DND-41 (cell line): ENCODE measurements at regions not wholly inside any gene's neighbourhood (a gene's known extent, or its start where the extent isn't known, plus 50 kb on each side); places are given as distances from the start of the nearest gene placed in this dataset.

Experiments used
- ATAC-seq: fragments of 200-7000 bp; cut with Tn5 transposase; 3 replicates; pipeline ENCODE4 v1.9.1; 2021; ENCODE audit warnings: low read depth; ENCODE audit not compliant: insufficient read depth
- DNase-seq: peaks from one replicate; pipeline ENCODE4 v3.0.0-alpha.2; 2020
- H2AFZ ChIP-seq: 2 replicates; pipeline ENCODE4 v1.6.0; 2012; ENCODE audit warnings: low read depth, low read length
- H3K27ac ChIP-seq: 2 replicates; pipeline ENCODE4 v1.5.1; 2012; ENCODE audit warnings: low read length, inconsistent platforms
- H3K27me3 ChIP-seq: fragments of 200-600 bp; sonication (generic); 2 replicates; pipeline ENCODE4 v1.6.0; 2012; ENCODE audit warnings: low read length, mild to moderate bottlenecking, inconsistent platforms; ENCODE audit not compliant: insufficient read depth, poor library complexity
- H3K36me3 ChIP-seq: 2 replicates; pipeline ENCODE4 v1.5.1; 2012; ENCODE audit warnings: low read length, inconsistent platforms; ENCODE audit not compliant: insufficient read depth
- H3K4me1 ChIP-seq: 2 replicates; pipeline ENCODE4 v1.5.1; 2012; ENCODE audit warnings: mild to moderate bottlenecking, low read length; ENCODE audit not compliant: insufficient read depth
- H3K4me2 ChIP-seq: 2 replicates; pipeline ENCODE4 v1.6.0; 2012; ENCODE audit warnings: mild to moderate bottlenecking, moderate library complexity, low read length, inconsistent platforms; ENCODE audit not compliant: insufficient read depth
- H3K4me3 ChIP-seq, 2 experiments: fragments of 200-600 bp in 1 of 2; shearing (Covaris generic) in 1 of 2; 2 replicates each; pipeline ENCODE4 v1.5.1; 2012 to 2016; ENCODE audit warnings: inconsistent platforms in 2 of 2, low read length in 2 of 2, mild to moderate bottlenecking in 2 of 2, low read depth in 1 of 2, moderate library complexity in 1 of 2
- H3K79me2 ChIP-seq: 2 replicates; pipeline ENCODE4 v1.6.0; 2012; ENCODE audit warnings: low read length, inconsistent platforms; ENCODE audit not compliant: insufficient read depth
- H3K9ac ChIP-seq: 2 replicates; pipeline ENCODE4 v1.6.0; 2012; ENCODE audit warnings: low read depth, mild to moderate bottlenecking, inconsistent platforms, low read length, moderate library complexity
- H3K9me3 ChIP-seq: 2 replicates; pipeline ENCODE4 v1.5.1; 2012; ENCODE audit warnings: low read length, moderate library complexity, mild to moderate bottlenecking, inconsistent platforms; ENCODE audit not compliant: insufficient read depth, severe bottlenecking
- H4K20me1 ChIP-seq: 2 replicates; pipeline ENCODE4 v1.6.0; 2012; ENCODE audit warnings: low read length; ENCODE audit not compliant: insufficient read depth
- EZH2 ChIP-seq: IDR thresholded peaks from 3 replicates; pipeline ENCODE4 v1.6.1; 2012; ENCODE audit warnings: borderline replicate concordance, low read depth, mild to moderate bottlenecking, moderate library complexity, low read length, inconsistent platforms; ENCODE audit not compliant: severe bottlenecking
- TF ChIP-seq, protein P1 (sequence below): IDR thresholded peaks from 2 replicates; pipeline ENCODE4 v1.5.1; 2012; ENCODE audit warnings: borderline replicate concordance, low read length, moderate library complexity, mild to moderate bottlenecking; ENCODE audit not compliant: poor library complexity, severe bottlenecking; ENCODE audit errors: extremely low read depth

DNA sequence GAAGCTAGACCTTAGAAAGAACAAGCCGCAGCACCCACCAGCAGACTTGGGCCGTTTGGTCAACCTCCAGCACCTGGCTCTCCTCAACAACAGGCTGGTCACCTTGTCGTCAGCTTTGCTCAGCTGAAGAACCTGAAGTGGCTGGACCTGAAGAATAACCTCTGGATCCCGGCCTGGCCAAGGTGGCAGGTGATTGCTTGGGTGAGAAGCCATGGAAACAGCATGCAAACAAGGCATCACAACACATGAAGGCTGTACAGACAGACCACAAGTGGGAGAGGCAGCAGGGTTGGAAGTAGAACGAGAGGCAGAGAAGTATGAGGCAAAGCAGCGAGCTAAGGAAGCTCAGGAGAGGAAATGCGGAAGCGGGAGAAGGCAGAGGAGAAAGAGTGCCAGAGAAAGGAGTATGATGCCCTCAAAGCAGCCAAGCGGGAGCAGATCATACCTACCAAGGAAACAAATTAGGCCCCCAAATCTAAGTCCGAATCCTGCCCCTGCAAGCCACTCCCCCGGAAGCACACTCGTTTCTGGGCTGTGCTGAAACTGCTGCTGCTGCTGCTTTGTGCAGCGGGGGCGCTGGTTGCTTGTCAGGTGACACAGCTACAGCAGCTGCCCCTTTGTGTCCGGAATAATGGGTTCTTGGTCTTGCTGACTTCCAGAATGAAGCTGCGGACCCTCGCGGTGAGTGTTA lies 121.6 kb upstream of the LGSN start:
- H3K4me1 ChIP-seq = no peaks in the 10 kb centered on the region
- ATAC-seq (no peak), DNase-seq (no peak)
- no peaks in the 10 kb centered on the region for H3K36me3 ChIP-seq
- H4K20me1 ChIP-seq = no peaks in the 10 kb centered on the region
- H3K9me3 ChIP-seq = no peaks in the 10 kb centered on the region
- H2AFZ ChIP-seq = 0 out of 2 replicates have a peak overlapping the region, but pooled peaks have one; percentile 33
- no peak for TF ChIP-seq EZH2
- TF ChIP-seq, protein P1, sequence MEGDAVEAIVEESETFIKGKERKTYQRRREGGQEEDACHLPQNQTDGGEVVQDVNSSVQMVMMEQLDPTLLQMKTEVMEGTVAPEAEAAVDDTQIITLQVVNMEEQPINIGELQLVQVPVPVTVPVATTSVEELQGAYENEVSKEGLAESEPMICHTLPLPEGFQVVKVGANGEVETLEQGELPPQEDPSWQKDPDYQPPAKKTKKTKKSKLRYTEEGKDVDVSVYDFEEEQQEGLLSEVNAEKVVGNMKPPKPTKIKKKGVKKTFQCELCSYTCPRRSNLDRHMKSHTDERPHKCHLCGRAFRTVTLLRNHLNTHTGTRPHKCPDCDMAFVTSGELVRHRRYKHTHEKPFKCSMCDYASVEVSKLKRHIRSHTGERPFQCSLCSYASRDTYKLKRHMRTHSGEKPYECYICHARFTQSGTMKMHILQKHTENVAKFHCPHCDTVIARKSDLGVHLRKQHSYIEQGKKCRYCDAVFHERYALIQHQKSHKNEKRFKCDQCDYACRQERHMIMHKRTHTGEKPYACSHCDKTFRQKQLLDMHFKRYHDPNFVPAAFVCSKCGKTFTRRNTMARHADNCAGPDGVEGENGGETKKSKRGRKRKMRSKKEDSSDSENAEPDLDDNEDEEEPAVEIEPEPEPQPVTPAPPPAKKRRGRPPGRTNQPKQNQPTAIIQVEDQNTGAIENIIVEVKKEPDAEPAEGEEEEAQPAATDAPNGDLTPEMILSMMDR = no peak
- H3K9ac ChIP-seq = no peak overlapping the region
- H3K4me2 ChIP-seq = no peak overlapping the region
- H3K27me3 ChIP-seq = no peaks in the 10 kb centered on the region
- no peaks in the 10 kb centered on the region for H3K79me2 ChIP-seq
- no peak overlapping the region for H3K27ac ChIP-seq
- H3K4me3 ChIP-seq = no peak overlapping the region

DNA sequence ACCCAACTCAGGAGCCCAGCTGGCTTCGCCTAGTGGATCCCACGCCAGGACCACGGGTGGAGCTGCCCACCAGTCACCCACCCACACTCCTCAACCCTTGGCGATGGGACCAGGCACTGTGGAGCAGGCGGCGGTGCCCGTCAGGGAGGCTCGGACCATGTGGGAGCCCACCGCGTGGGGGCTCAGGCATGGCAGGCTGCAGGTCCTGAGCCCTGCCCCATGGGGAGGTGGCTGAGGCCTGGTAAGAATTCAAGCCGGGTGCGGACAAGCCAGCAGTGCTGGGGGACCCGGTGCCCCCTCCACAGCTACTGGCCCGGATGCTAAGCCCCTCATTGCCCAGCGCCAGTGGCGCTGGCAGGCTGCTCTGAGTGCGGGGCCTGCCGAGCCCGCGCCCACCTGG lies 123.1 kb upstream of the LGSN start:
- TF ChIP-seq, protein P1 = no peak
- TF ChIP-seq EZH2 = no peak
- no peak for ATAC-seq
- H3K79me2 ChIP-seq = no peaks in the 10 kb centered on the region
- no peaks in the 10 kb centered on the region for H3K4me1 ChIP-seq
- no peaks in the 10 kb centered on the region for H3K36me3 ChIP-seq
- H3K4me3 ChIP-seq = no peak overlapping the region
- no peak overlapping the region for H3K9ac ChIP-seq
- no peaks in the 10 kb centered on the region for H3K27me3 ChIP-seq
- H3K27ac ChIP-seq = no peak overlapping the region
- H2AFZ ChIP-seq = no peak overlapping the region
- DNase-seq = no peak
- H3K9me3 ChIP-seq = no peaks in the 10 kb centered on the region
- H3K4me2 ChIP-seq = no peak overlapping the region
- no peaks in the 10 kb centered on the region for H4K20me1 ChIP-seq

DNA sequence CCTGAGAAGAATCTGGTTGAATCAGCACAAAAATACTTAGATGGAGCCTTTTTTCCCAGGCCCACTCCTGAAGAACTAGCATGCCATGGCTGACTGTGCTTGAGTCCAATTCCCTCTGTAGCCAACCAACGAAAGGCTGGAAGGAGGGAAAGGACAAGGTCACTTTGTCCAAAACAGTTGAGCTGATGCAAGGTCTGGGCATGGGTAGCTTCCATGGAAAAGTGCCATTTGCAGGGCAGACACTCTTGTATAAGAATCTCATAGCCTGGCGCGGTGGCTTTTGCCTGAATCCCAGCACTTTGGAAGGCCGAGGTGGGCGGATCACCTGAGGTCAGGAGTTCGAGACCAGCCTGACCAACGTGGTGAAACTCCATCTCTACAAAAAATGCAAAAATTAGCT lies 125.0 kb upstream of the LGSN start:
- no peak for DNase-seq
- H3K27me3 ChIP-seq = no peaks in the 10 kb centered on the region
- no peaks in the 10 kb centered on the region for H3K36me3 ChIP-seq

More for the DNA sequence above, 125.0 kb upstream of the LGSN start:
- H3K4me2 ChIP-seq = no peak overlapping the region
- H3K79me2 ChIP-seq = no peaks in the 10 kb centered on the region
- H3K4me1 ChIP-seq = no peaks in the 10 kb centered on the region
- no peak overlapping the region for H3K9ac ChIP-seq
- no peaks in the 10 kb centered on the region for H3K9me3 ChIP-seq
- H2AFZ ChIP-seq = no peak overlapping the region
- no peak overlapping the region for H3K4me3 ChIP-seq
- H3K27ac ChIP-seq = no peak overlapping the region
- no peak for ATAC-seq
- H4K20me1 ChIP-seq = no peaks in the 10 kb centered on the region
- TF ChIP-seq EZH2 = no peak
- TF ChIP-seq, protein P1 = no peak
